GM12878 (cell line): ENCODE measurements at regions not wholly inside any gene's neighbourhood (a gene's known extent, or its start where the extent isn't known, plus 50 kb on each side); places are given as distances from the start of the nearest gene placed in this dataset.

Source experiments
- ATAC-seq: fragments of 200-7000 bp; cut with Tn5 transposase; 3 replicates; pipeline ENCODE4 v1.9.1; 2020; ENCODE audit warnings: mild to moderate bottlenecking, moderate library complexity
- BruUV-seq: library from RNA; stranded (reverse); fragments of 400-500 nt; replicated peaks from 2 replicates; lab custom pipeline; 2021; lab: Mats Ljungman, UMichigan
- CTCF ChIA-PET: fragments of 300-600 bp; sonication (Branson Sonifier 250); formaldehyde crosslinking; extraction: SDS; loops from one replicate; lab custom pipeline; 2021; ENCODE audit warnings: inconsistent platforms; lab: Yijun Ruan, JAX
- POLR2A ChIA-PET: fragments of 350-600 bp; formaldehyde crosslinking; extraction: SDS; loops from one replicate; lab custom pipeline; 2021; ENCODE audit warnings: inconsistent platforms; lab: Charles Lee
- RAD21 ChIA-PET: fragments of 300-600 bp; sonication (Branson Sonifier 250); formaldehyde crosslinking; loops from one replicate; lab custom pipeline; 2023; ENCODE audit warnings: antibody characterized with exemption; ENCODE audit not compliant: unreplicated experiment; lab: Charles Lee
- SMC1A ChIA-PET: fragments of 300-600 bp; sonication (Branson Sonifier 250); formaldehyde crosslinking; loops from one replicate; lab custom pipeline; 2023; ENCODE audit not compliant: unreplicated experiment, uncharacterized antibody; lab: Charles Lee
- DNase-seq: peaks from one replicate; pipeline ENCODE4 v3.0.0-alpha.2; 2011; ENCODE audit warnings: low read depth, low spot score
- FAIRE-seq: peaks from 3 replicates; lab custom pipeline; 2011; peaks lifted over from hg19 to GRCh38; lab: Jason Lieb, UNC
- H2AFZ ChIP-seq: 2 replicates; pipeline ENCODE4 v1.6.0; 2011; ENCODE audit warnings: low read depth, low read length, control low read depth; ENCODE audit not compliant: control insufficient read depth
- H3K27ac ChIP-seq: 2 replicates; pipeline ENCODE4 v1.5.1; 2011; ENCODE audit warnings: control low read depth; ENCODE audit not compliant: control insufficient read depth, insufficient read depth
- H3K27me3 ChIP-seq, 2 experiments: replicated peaks in 1 of 2; 2 replicates each; pipeline versions ENCODE4 v1.6.0 to v1.6.1; 2011; ENCODE audit warnings: low read length in 1 of 2; ENCODE audit not compliant: control insufficient read depth in 2 of 2, insufficient read depth in 2 of 2
- H3K36me3 ChIP-seq, 2 experiments: 2 replicates each; pipeline ENCODE4 v1.5.1; 2011; ENCODE audit warnings: low read length in 1 of 2; ENCODE audit not compliant: control insufficient read depth in 2 of 2, insufficient read depth in 2 of 2
- H3K4me1 ChIP-seq: 2 replicates; pipeline ENCODE4 v1.6.1; 2011; ENCODE audit warnings: mild to moderate bottlenecking, low read length, moderate library complexity, mixed read lengths; ENCODE audit not compliant: control insufficient read depth, insufficient read depth
- H3K4me2 ChIP-seq: 2 replicates; pipeline ENCODE4 v1.6.0; 2011; ENCODE audit warnings: control low read depth; ENCODE audit not compliant: control insufficient read depth, insufficient read depth
- H3K4me3 ChIP-seq: fragments of 200-600 bp; sonication (generic); 2 replicates; pipeline ENCODE4 v1.5.1; 2016
- H3K79me2 ChIP-seq: 2 replicates; pipeline ENCODE4 v1.6.0; 2011; ENCODE audit warnings: low read length; ENCODE audit not compliant: control insufficient read depth, insufficient read depth
- H3K9ac ChIP-seq: 2 replicates; pipeline ENCODE4 v1.8.0; 2011; ENCODE audit warnings: low read length, control low read depth, mixed read lengths; ENCODE audit not compliant: control insufficient read depth, insufficient read depth
- H3K9me3 ChIP-seq: replicated peaks from 3 replicates; pipeline ENCODE4 v1.5.1; 2011; ENCODE audit warnings: mild to moderate bottlenecking, low read length; ENCODE audit not compliant: control insufficient read depth, insufficient read depth
- H4K20me1 ChIP-seq: 2 replicates; pipeline ENCODE4 v1.6.0; 2011; ENCODE audit not compliant: control insufficient read depth, insufficient read depth
- BCL3 ChIP-seq: IDR thresholded peaks from 2 replicates; pipeline ENCODE4 v1.6.1; 2011; ENCODE audit warnings: borderline replicate concordance, low read depth, mild to moderate bottlenecking, moderate library complexity, low read length; ENCODE audit not compliant: insufficient read depth, poor library complexity, severe bottlenecking
- BRCA1 ChIP-seq: IDR thresholded peaks from 2 replicates; pipeline ENCODE4 v1.6.1; 2011; ENCODE audit warnings: low read depth, low read length, improper control_type of control experiment
- CREB1 ChIP-seq: IDR thresholded peaks from 2 replicates; pipeline ENCODE4 v1.6.1; 2012; ENCODE audit warnings: low read depth, mild to moderate bottlenecking, inconsistent platforms
- FOXK2 ChIP-seq: fragments of 450-650 bp; IDR thresholded peaks from 2 replicates; pipeline ENCODE4 v1.6.1; 2017; ENCODE audit warnings: mild to moderate bottlenecking, moderate library complexity
- HDAC6 ChIP-seq: fragments of 200-600 bp; sonication (generic); IDR thresholded peaks from one replicate; pipeline ENCODE4 v1.8.0; 2017; ENCODE audit warnings: antibody characterized with exemption; ENCODE audit not compliant: unreplicated experiment
- JUND ChIP-seq: IDR thresholded peaks from 2 replicates; pipeline ENCODE4 v1.6.1; 2012; ENCODE audit warnings: low read depth, mild to moderate bottlenecking, low read length, improper control_type of control experiment, moderate library complexity
- KAT2A ChIP-seq: conservative IDR thresholded peaks from 2 replicates; pipeline ENCODE4 v1.6.1; 2011; ENCODE audit warnings: low read depth, low read length; ENCODE audit not compliant: control insufficient read depth
- POLR2AphosphoS2 ChIP-seq: IDR thresholded peaks from 2 replicates; pipeline ENCODE4 v1.6.1; 2011; ENCODE audit warnings: low read depth, mild to moderate bottlenecking, low read length, improper control_type of control experiment, moderate library complexity
- RAD51 ChIP-seq: fragments of 450-650 bp; IDR thresholded peaks from 2 replicates; pipeline ENCODE4 v1.6.1; 2016; ENCODE audit warnings: moderate library complexity, mild to moderate bottlenecking, inconsistent platforms
- RBBP5 ChIP-seq: fragments of 200-600 bp; sonication (generic); conservative IDR thresholded peaks from 2 replicates; pipeline ENCODE4 v1.6.1; 2016
- ZNF217 ChIP-seq: fragments of 450-650 bp; IDR thresholded peaks from 2 replicates; pipeline ENCODE4 v1.6.1; 2017; ENCODE audit warnings: antibody characterized with exemption, mild to moderate bottlenecking
- ZNF24 ChIP-seq: fragments of 450-650 bp; IDR thresholded peaks from 2 replicates; pipeline ENCODE4 v1.6.1; 2017; ENCODE audit warnings: antibody characterized with exemption, mild to moderate bottlenecking
- ZNF274 ChIP-seq: IDR thresholded peaks from one replicate; pipeline ENCODE4 v1.8.0; 2011; ENCODE audit not compliant: insufficient read length, insufficient read depth
- WGBS: methylation state at CpG from one replicate; pipeline ENCODE4 v1.1.6; 2016; ENCODE audit warnings: low lambda C conversion rate; ENCODE audit not compliant: insufficient replicate concordance, insufficient coverage; ENCODE audit errors: missing lambda C conversion rate; 5-methylcytosine and 5-hydroxymethylcytosine counted together
- in situ Hi-C: fragments of 300-500 bp; cut with MboI; formaldehyde crosslinking; loops from 9 replicates; pipeline ENCODE4 v1.14.3; 2018; ENCODE audit warnings: mixed read lengths
- intact Hi-C: fragments of 100-400 bp; cut with micrococcal nuclease; formaldehyde crosslinking; loops from one replicate; pipeline ENCODE4 v1.14.2; 2022; ENCODE audit not compliant: unreplicated experiment
- TF ChIP-seq, protein P1 (sequence below): fragments of 450-650 bp; IDR thresholded peaks from 2 replicates; pipeline ENCODE4 v1.6.1; 2016; ENCODE audit warnings: mild to moderate bottlenecking
- TF ChIP-seq, protein P2 (sequence below): fragments of 450-650 bp; IDR thresholded peaks from 2 replicates; pipeline ENCODE4 v1.6.1; 2016; ENCODE audit warnings: mild to moderate bottlenecking, moderate library complexity, borderline replicate concordance

DNA sequence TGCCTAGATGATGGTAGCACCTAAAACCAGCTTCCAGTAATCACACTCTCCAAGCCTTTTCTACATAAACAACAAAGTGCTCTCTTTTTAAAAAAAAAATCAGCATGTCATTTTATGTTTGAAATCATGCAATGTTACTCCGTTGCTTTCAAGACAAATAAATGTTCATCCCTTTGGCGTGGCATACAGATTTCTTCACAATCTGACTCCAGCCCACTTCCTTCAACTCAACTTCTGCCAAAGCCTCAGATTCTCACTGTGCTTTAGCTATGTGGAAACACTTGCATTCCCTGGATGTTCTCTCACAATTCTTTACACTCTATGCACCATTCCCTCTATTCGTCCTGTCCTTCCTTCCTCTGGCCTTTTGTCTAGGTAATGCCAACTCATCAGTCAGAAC, 206.3 kb upstream of the BLID start:
- ChIA-PET SMC1A (no interaction called here), POLR2A (no interaction called here), RAD21 (no interaction called here), CTCF (no interaction called here)
- Histone ChIP-seq H3K27ac (no peak overlapping the region), H3K27me3 (no peaks in the 10 kb centered on the region; a peak in 1 of 4 replicates), H3K4me2 (no peak overlapping the region), H2AFZ (no peak overlapping the region), H3K36me3 (no peaks in the 10 kb centered on the region), H3K9me3 (no peaks in the 10 kb centered on the region), H3K4me1 (no peaks in the 10 kb centered on the region), H3K9ac (no peak overlapping the region), H3K79me2 (no peaks in the 10 kb centered on the region), H4K20me1 (no peaks in the 10 kb centered on the region), H3K4me3 (no peak overlapping the region)
- TF ChIP-seq ZNF274 (no peak), HDAC6 (no peak), RAD51 (no peak), POLR2AphosphoS2 (no peak), ZNF24 (no peak), KAT2A (no peak), ZNF217 (no peak), BRCA1 (no peak), JUND (no peak), BCL3 (no peak), RBBP5 (no peak), FOXK2 (no peak), CREB1 (no peak)
- TF ChIP-seq, protein P1, sequence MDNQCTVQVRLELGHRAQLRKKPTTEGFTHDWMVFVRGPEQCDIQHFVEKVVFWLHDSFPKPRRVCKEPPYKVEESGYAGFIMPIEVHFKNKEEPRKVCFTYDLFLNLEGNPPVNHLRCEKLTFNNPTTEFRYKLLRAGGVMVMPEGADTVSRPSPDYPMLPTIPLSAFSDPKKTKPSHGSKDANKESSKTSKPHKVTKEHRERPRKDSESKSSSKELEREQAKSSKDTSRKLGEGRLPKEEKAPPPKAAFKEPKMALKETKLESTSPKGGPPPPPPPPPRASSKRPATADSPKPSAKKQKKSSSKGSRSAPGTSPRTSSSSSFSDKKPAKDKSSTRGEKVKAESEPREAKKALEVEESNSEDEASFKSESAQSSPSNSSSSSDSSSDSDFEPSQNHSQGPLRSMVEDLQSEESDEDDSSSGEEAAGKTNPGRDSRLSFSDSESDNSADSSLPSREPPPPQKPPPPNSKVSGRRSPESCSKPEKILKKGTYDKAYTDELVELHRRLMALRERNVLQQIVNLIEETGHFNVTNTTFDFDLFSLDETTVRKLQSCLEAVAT, result no peak
- TF ChIP-seq, protein P2, sequence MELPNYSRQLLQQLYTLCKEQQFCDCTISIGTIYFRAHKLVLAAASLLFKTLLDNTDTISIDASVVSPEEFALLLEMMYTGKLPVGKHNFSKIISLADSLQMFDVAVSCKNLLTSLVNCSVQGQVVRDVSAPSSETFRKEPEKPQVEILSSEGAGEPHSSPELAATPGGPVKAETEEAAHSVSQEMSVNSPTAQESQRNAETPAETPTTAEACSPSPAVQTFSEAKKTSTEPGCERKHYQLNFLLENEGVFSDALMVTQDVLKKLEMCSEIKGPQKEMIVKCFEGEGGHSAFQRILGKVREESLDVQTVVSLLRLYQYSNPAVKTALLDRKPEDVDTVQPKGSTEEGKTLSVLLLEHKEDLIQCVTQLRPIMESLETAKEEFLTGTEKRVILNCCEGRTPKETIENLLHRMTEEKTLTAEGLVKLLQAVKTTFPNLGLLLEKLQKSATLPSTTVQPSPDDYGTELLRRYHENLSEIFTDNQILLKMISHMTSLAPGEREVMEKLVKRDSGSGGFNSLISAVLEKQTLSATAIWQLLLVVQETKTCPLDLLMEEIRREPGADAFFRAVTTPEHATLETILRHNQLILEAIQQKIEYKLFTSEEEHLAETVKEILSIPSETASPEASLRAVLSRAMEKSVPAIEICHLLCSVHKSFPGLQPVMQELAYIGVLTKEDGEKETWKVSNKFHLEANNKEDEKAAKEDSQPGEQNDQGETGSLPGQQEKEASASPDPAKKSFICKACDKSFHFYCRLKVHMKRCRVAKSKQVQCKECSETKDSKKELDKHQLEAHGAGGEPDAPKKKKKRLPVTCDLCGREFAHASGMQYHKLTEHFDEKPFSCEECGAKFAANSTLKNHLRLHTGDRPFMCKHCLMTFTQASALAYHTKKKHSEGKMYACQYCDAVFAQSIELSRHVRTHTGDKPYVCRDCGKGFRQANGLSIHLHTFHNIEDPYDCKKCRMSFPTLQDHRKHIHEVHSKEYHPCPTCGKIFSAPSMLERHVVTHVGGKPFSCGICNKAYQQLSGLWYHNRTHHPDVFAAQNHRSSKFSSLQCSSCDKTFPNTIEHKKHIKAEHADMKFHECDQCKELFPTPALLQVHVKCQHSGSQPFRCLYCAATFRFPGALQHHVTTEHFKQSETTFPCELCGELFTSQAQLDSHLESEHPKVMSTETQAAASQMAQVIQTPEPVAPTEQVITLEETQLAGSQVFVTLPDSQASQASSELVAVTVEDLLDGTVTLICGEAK, result no peak
- intact Hi-C loops (no loop called here), in situ Hi-C loops (no loop called here)
- no peak for FAIRE-seq
- DNase-seq, result no peak
- BruUV-seq, result no TSS peak
- ATAC-seq, result no peak
- 0% methylated on average over 3 of the region's 3 CpGs for WGBS
